ENCODE measurements at regions not wholly inside any gene's neighbourhood (a gene's known extent, or its start where the extent isn't known, plus 50 kb on each side); places are given as distances from the start of the nearest gene placed in this dataset.

DNA sequence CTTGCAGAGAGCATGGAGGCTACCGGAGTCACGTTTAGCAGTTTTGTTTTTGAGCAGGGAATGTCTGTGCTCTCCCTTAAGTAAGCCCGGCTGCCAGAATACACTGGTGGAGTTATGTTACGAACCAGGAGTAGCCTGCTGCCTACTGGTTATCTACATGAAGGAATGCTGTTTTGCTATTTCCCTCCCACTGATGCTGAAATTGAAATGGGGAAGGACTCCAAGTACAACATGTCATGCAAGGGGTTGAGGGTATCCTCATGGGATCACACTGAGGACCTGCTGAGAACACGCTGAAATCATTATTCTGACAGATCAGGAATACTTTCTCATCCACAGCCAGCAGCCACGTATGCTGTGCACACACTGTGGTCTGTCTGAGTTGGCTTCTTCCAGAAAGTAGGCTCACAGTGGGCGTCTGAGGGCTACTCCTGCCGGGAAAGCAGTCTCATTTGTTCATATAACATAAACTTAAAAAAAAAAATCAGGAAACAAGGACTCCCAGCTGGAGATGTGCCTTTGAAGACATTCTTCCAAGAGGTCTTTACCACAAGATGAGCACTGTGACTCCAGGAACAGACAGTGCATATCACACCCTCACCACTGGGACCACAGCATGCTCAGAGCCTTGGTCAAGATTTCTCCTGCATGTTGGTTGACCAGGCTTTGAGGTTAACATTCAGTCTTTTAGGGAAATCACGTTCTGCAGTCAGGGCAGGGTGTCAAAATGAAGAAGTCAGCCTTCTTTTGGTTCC, 300.4 kb upstream of the RASGRP1 start:
- peak; percentile 69 for ATAC-seq
- TF ChIP-seq ESRRG (CRISPR knock-in tag; IDR thresholded peaks at IDR 0.05) = no peak
- no peak for TF ChIP-seq OSR1 (CRISPR knock-in tag; IDR thresholded peaks at IDR 0.05)
- no peak for TF ChIP-seq TCF4 (CRISPR knock-in tag; IDR thresholded peaks at IDR 0.05; ENCODE audit: borderline replicate concordance)
- TF ChIP-seq CSRNP3 (CRISPR knock-in tag; IDR thresholded peaks at IDR 0.05) = no peak

- ATAC-seq = no peak; the same call in 2 of the 3 replicates
- TF ChIP-seq, protein P1, sequence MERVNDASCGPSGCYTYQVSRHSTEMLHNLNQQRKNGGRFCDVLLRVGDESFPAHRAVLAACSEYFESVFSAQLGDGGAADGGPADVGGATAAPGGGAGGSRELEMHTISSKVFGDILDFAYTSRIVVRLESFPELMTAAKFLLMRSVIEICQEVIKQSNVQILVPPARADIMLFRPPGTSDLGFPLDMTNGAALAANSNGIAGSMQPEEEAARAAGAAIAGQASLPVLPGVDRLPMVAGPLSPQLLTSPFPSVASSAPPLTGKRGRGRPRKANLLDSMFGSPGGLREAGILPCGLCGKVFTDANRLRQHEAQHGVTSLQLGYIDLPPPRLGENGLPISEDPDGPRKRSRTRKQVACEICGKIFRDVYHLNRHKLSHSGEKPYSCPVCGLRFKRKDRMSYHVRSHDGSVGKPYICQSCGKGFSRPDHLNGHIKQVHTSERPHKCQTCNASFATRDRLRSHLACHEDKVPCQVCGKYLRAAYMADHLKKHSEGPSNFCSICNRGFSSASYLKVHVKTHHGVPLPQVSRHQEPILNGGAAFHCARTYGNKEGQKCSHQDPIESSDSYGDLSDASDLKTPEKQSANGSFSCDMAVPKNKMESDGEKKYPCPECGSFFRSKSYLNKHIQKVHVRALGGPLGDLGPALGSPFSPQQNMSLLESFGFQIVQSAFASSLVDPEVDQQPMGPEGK (CRISPR knock-in tag; IDR thresholded peaks at IDR 0.05; ENCODE audit: borderline replicate concordance) = no peak
- TF ChIP-seq ARNTL (CRISPR knock-in tag; IDR thresholded peaks at IDR 0.05; ENCODE audit: borderline replicate concordance, low read depth) = no peak
- no peak for TF ChIP-seq TOX (CRISPR knock-in tag; IDR thresholded peaks at IDR 0.05; ENCODE audit: borderline replicate concordance)
- TF ChIP-seq ZNF565 (CRISPR knock-in tag; conservative IDR thresholded peaks at IDR 0.05; ENCODE audit: low read depth) = no peak
- no peak for TF ChIP-seq TCF4 (CRISPR knock-in tag; IDR thresholded peaks at IDR 0.05; ENCODE audit: borderline replicate concordance)
- no peak for TF ChIP-seq OSR1 (CRISPR knock-in tag; IDR thresholded peaks at IDR 0.05)
- TF ChIP-seq ZC3H10 (CRISPR knock-in tag; IDR thresholded peaks at IDR 0.05) = no peak
- no peak for TF ChIP-seq CSDC2 (CRISPR knock-in tag; IDR thresholded peaks at IDR 0.05)
- TF ChIP-seq ZFP30 (CRISPR knock-in tag; IDR thresholded peaks at IDR 0.05) = no peak
- TF ChIP-seq CSRNP3 (CRISPR knock-in tag; IDR thresholded peaks at IDR 0.05) = no peak
- no peak for TF ChIP-seq ZFP3 (CRISPR knock-in tag; IDR thresholded peaks at IDR 0.05)
- TF ChIP-seq BACH2 (CRISPR knock-in tag; IDR thresholded peaks at IDR 0.05; ENCODE audit: borderline replicate concordance) = no peak
These were observed 302.9 kb upstream of the RASGRP1 start for GRCh38 chr15:38867556-38867955.

DNA sequence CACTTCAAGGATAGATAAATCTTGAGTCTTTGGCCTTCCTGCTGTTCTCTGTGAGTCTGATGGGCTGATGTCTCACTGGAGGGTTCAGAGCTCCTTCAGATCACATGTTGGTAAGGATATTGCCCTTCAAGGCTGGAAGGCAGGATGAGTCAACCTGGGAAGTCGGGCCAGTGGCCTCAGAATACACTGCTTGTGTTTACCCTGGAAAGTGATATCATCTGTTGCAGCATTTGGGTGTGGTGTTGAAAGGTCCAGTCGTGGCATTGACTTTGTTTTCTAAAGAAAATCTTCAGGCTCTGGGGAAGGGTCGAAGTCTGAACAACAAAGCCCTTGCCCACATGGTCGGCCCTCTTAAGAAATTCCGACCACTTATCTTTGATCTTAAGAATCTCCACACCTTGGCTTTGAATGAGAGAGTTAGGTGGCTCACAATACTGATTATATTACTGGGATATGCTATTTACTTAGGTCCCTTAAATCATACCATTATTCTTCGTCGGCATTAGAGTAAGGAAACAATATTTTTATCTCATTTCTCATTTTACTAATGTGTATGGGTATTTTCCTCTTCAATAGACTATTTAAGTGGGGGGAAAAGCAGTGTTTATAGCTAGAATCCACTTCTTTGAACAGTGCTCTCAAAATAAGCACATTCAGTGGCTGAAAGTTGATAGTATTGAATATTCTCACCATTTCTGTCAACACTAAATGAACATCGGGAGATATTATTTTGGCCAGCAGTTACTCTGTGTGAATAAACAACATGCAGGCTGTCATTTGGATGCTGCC, 303.9 kb upstream of the RASGRP1 start:
- peak; percentile 83 for ATAC-seq

More for the DNA sequence above, 303.9 kb upstream of the RASGRP1 start:
- TF ChIP-seq SNAI2 (CRISPR knock-in tag; IDR thresholded peaks at IDR 0.05) = no peak
- TF ChIP-seq ZNF70 (CRISPR knock-in tag; IDR thresholded peaks at IDR 0.05) = no peak
- TF ChIP-seq ZNF565 (CRISPR knock-in tag; conservative IDR thresholded peaks at IDR 0.05; ENCODE audit: low read depth) = no peak
- TF ChIP-seq, protein P2, sequence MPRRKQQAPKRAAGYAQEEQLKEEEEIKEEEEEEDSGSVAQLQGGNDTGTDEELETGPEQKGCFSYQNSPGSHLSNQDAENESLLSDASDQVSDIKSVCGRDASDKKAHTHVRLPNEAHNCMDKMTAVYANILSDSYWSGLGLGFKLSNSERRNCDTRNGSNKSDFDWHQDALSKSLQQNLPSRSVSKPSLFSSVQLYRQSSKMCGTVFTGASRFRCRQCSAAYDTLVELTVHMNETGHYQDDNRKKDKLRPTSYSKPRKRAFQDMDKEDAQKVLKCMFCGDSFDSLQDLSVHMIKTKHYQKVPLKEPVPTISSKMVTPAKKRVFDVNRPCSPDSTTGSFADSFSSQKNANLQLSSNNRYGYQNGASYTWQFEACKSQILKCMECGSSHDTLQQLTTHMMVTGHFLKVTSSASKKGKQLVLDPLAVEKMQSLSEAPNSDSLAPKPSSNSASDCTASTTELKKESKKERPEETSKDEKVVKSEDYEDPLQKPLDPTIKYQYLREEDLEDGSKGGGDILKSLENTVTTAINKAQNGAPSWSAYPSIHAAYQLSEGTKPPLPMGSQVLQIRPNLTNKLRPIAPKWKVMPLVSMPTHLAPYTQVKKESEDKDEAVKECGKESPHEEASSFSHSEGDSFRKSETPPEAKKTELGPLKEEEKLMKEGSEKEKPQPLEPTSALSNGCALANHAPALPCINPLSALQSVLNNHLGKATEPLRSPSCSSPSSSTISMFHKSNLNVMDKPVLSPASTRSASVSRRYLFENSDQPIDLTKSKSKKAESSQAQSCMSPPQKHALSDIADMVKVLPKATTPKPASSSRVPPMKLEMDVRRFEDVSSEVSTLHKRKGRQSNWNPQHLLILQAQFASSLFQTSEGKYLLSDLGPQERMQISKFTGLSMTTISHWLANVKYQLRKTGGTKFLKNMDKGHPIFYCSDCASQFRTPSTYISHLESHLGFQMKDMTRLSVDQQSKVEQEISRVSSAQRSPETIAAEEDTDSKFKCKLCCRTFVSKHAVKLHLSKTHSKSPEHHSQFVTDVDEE (CRISPR knock-in tag; IDR thresholded peaks at IDR 0.05) = no peak
- no peak for TF ChIP-seq ZFP30 (CRISPR knock-in tag; IDR thresholded peaks at IDR 0.05)
- TF ChIP-seq RARB (CRISPR knock-in tag; IDR thresholded peaks at IDR 0.05) = no peak
- no peak for TF ChIP-seq ZC3H10 (CRISPR knock-in tag; IDR thresholded peaks at IDR 0.05)
- no peak for TF ChIP-seq ISL1 (CRISPR knock-in tag; IDR thresholded peaks at IDR 0.05)
- TF ChIP-seq PPARA (CRISPR knock-in tag; IDR thresholded peaks at IDR 0.05; ENCODE audit: borderline replicate concordance) = no peak
- TF ChIP-seq CSDC2 (CRISPR knock-in tag; IDR thresholded peaks at IDR 0.05) = no peak
- no peak for TF ChIP-seq OSR1 (CRISPR knock-in tag; IDR thresholded peaks at IDR 0.05)
- no peak for TF ChIP-seq TOX (CRISPR knock-in tag; IDR thresholded peaks at IDR 0.05; ENCODE audit: borderline replicate concordance)
- TF ChIP-seq CREB5 (CRISPR knock-in tag; IDR thresholded peaks at IDR 0.05; ENCODE audit: low read depth) = no peak
